ENCODE measurements at regions not wholly inside any gene's neighbourhood (a gene's known extent, or its start where the extent isn't known, plus 50 kb on each side); places are given as distances from the start of the nearest gene placed in this dataset.

DNA sequence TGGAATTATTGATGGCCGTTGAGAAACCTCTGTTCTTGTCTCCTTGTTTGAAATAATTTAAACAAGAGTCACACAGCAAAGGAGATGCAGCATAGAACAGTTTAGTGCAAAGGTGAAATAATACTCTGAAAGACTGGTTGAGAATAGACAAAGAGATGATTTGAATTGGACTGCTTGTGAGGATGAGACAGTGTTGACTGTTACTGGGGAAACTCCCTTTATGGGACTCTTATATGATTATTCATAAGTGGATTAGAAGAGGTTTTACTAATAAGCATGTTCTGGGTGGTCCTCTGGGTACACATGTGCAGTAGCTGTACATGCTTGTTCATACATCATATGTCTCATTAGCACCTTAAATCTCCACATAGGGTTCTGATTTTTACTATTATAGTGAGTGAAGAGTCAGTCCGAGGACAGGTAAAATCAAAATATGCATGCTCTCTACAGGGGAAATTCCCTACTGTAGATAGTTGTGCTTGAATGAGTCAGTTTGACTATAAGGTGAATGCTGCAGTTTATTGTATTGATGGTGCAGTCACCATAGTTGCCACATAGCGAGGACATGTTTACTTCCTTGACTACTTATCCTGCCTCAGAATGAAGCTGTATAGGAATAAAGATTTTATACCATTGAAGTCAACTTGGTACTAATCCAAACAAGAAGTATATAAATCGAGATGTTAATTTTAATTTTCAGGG is 498.7 kb downstream of the CNTN6 start:
- no peak overlapping the region for H3K27ac ChIP-seq (ENCODE audit: insufficient read depth, low read length)
- no peak for DNase-seq (ENCODE audit: low read depth in 2 of 2)

DNA sequence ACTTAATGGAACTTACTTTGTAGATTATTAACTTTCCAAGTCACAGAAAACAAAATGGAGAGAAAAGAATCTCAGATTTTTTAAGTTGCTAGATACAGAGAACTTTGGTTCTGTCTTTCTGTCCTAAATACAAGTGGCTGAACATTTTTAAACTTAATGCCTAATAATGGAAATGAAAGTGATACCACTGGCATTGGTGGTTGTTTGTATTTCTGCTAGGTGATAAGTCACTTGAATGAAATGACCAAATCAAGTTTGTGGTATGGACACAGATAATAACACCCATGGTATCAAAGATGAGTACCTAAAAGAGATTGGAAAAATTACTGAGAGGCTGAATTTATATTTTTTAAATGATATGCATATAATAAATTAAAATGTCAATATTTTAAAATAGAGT is 502.1 kb downstream of the CNTN6 start:
- no peak overlapping the region for H3K9ac ChIP-seq (ENCODE audit: insufficient read depth, low read length)
- no peaks in the 10 kb centered on the region for H3K4me1 ChIP-seq (ENCODE audit: control insufficient read depth, extremely low read depth, insufficient read depth, low read length)
- H3K4me3 ChIP-seq (replicated peaks in 1 of 4; ENCODE audit: control extremely low read depth in 1 of 4, insufficient read depth in 1 of 4, low read depth in 3 of 4, low read length in 4 of 4): no peak overlapping the region
- H3K27ac ChIP-seq (ENCODE audit: insufficient read depth, low read length): no peak overlapping the region
- H3K27me3 ChIP-seq (ENCODE audit: control insufficient read depth, insufficient read depth, low read length): no peaks in the 10 kb centered on the region
- no peak overlapping the region for H3K4me2 ChIP-seq (ENCODE audit: extremely low read depth, insufficient read depth, low read length)
- no peak overlapping the region for H2AFZ ChIP-seq (ENCODE audit: low read length)
- H4K20me1 ChIP-seq (ENCODE audit: control insufficient read depth, extremely low read depth, insufficient read depth, low read length): no peaks in the 10 kb centered on the region
- H3K36me3 ChIP-seq (ENCODE audit: control insufficient read depth, insufficient read depth, low read length): no peaks in the 10 kb centered on the region
- TF ChIP-seq EZH2 (IDR thresholded peaks at IDR 0.05; ENCODE audit: low read length, missing control alignments): no peak
- TF ChIP-seq, protein P1, sequence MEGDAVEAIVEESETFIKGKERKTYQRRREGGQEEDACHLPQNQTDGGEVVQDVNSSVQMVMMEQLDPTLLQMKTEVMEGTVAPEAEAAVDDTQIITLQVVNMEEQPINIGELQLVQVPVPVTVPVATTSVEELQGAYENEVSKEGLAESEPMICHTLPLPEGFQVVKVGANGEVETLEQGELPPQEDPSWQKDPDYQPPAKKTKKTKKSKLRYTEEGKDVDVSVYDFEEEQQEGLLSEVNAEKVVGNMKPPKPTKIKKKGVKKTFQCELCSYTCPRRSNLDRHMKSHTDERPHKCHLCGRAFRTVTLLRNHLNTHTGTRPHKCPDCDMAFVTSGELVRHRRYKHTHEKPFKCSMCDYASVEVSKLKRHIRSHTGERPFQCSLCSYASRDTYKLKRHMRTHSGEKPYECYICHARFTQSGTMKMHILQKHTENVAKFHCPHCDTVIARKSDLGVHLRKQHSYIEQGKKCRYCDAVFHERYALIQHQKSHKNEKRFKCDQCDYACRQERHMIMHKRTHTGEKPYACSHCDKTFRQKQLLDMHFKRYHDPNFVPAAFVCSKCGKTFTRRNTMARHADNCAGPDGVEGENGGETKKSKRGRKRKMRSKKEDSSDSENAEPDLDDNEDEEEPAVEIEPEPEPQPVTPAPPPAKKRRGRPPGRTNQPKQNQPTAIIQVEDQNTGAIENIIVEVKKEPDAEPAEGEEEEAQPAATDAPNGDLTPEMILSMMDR (conservative IDR thresholded peaks at IDR 0.05 in 1 of 2, IDR thresholded peaks at IDR 0.05 in 1 of 2; ENCODE audit: low read depth in 1 of 2, low read length in 2 of 2): no peak
- DNase-seq (ENCODE audit: low read depth in 2 of 2): no peak
- no peaks in the 10 kb centered on the region for H3K9me3 ChIP-seq (ENCODE audit: control insufficient read depth, insufficient read depth, low read depth, low read length)
- no peaks in the 10 kb centered on the region for H3K79me2 ChIP-seq (ENCODE audit: control insufficient read depth, insufficient read depth, low read length)

More for the DNA sequence above, 498.7 kb downstream of the CNTN6 start:
- Histone ChIP-seq H3K9ac (ENCODE audit: insufficient read depth, low read length) (no peak overlapping the region), H3K79me2 (ENCODE audit: control insufficient read depth, insufficient read depth, low read length) (no peaks in the 10 kb centered on the region), H2AFZ (ENCODE audit: low read length) (no peak overlapping the region), H3K27me3 (ENCODE audit: control insufficient read depth, insufficient read depth, low read length) (no peaks in the 10 kb centered on the region), H3K9me3 (ENCODE audit: control insufficient read depth, insufficient read depth, low read depth, low read length) (no peaks in the 10 kb centered on the region), H3K4me3 (replicated peaks in 1 of 4; ENCODE audit: control extremely low read depth in 1 of 4, insufficient read depth in 1 of 4, low read depth in 3 of 4, low read length in 4 of 4) (no peak overlapping the region), H3K36me3 (ENCODE audit: control insufficient read depth, insufficient read depth, low read length) (no peaks in the 10 kb centered on the region), H3K4me1 (ENCODE audit: control insufficient read depth, extremely low read depth, insufficient read depth, low read length) (no peaks in the 10 kb centered on the region), H4K20me1 (ENCODE audit: control insufficient read depth, extremely low read depth, insufficient read depth, low read length) (no peaks in the 10 kb centered on the region), H3K4me2 (ENCODE audit: extremely low read depth, insufficient read depth, low read length) (no peak overlapping the region)
- no peak for TF ChIP-seq EZH2 (IDR thresholded peaks at IDR 0.05; ENCODE audit: low read length, missing control alignments)
- TF ChIP-seq, protein P1 (conservative IDR thresholded peaks at IDR 0.05 in 1 of 2, IDR thresholded peaks at IDR 0.05 in 1 of 2; ENCODE audit: low read depth in 1 of 2, low read length in 2 of 2): no peak

DNA sequence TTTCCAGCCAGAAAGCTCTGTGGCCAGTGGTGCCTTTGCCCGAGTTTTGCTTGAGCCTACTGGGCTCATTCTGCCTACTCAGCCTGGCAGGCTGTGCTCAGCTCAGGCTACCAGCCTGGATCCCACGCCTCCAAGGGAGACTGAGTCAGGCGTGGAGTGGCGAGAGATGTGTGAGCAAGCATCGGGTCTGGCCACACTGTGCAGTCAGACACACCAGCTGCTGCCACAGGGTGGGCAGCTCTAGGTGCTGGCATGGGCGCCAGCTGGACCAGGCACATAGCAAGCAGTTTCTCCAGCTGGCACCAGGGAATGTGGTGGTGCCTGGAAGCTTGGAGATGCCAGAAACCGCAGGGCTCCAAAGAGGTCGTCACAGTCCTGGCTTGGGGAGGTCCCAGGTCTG is 498.5 kb upstream of the CNTN4 start:
- Histone ChIP-seq H3K9ac (ENCODE audit: insufficient read depth, low read length) (no peak overlapping the region), H2AFZ (ENCODE audit: low read length) (no peak overlapping the region), H3K27ac (ENCODE audit: insufficient read depth, low read length) (no peak overlapping the region), H3K27me3 (ENCODE audit: control insufficient read depth, insufficient read depth, low read length) (no peaks in the 10 kb centered on the region), H3K9me3 (ENCODE audit: control insufficient read depth, insufficient read depth, low read depth, low read length) (no peaks in the 10 kb centered on the region), H3K79me2 (ENCODE audit: control insufficient read depth, insufficient read depth, low read length) (no peaks in the 10 kb centered on the region), H3K36me3 (ENCODE audit: control insufficient read depth, insufficient read depth, low read length) (no peaks in the 10 kb centered on the region), H4K20me1 (ENCODE audit: control insufficient read depth, extremely low read depth, insufficient read depth, low read length) (no peaks in the 10 kb centered on the region), H3K4me3 (replicated peaks in 1 of 4; ENCODE audit: control extremely low read depth in 1 of 4, insufficient read depth in 1 of 4, low read depth in 3 of 4, low read length in 4 of 4) (no peak overlapping the region), H3K4me1 (ENCODE audit: control insufficient read depth, extremely low read depth, insufficient read depth, low read length) (no peaks in the 10 kb centered on the region), H3K4me2 (ENCODE audit: extremely low read depth, insufficient read depth, low read length) (no peak overlapping the region)
- no peak for DNase-seq (ENCODE audit: low read depth in 2 of 2)
- TF ChIP-seq EZH2 (IDR thresholded peaks at IDR 0.05; ENCODE audit: low read length, missing control alignments): no peak
- TF ChIP-seq, protein P1 (conservative IDR thresholded peaks at IDR 0.05 in 1 of 2, IDR thresholded peaks at IDR 0.05 in 1 of 2; ENCODE audit: low read depth in 1 of 2, low read length in 2 of 2): no peak

Measured in fibroblast of lung (primary cell).